ENCODE measurements at regions not wholly inside any gene's neighbourhood (a gene's known extent, or its start where the extent isn't known, plus 50 kb on each side); places are given as distances from the start of the nearest gene placed in this dataset.
A peak's percentile ranks its signal among the peaks of the same experiment; 100 is the strongest.
"Not testable (repeated sequence)": the region's sequence is repeated elsewhere in the genome, so short reads cannot be mapped to it uniquely, and the experiment has no call there.

GRCh38 chr2:120626566-120626965 is 109.1 kb upstream of the GLI2 start:
- DNase-seq (ENCODE audit: low read depth) = no peak

- no peak for DNase-seq (ENCODE audit: low read depth)
Measured at GRCh38 chr2:120628248-120628647, 107.4 kb upstream of the GLI2 start.

DNA sequence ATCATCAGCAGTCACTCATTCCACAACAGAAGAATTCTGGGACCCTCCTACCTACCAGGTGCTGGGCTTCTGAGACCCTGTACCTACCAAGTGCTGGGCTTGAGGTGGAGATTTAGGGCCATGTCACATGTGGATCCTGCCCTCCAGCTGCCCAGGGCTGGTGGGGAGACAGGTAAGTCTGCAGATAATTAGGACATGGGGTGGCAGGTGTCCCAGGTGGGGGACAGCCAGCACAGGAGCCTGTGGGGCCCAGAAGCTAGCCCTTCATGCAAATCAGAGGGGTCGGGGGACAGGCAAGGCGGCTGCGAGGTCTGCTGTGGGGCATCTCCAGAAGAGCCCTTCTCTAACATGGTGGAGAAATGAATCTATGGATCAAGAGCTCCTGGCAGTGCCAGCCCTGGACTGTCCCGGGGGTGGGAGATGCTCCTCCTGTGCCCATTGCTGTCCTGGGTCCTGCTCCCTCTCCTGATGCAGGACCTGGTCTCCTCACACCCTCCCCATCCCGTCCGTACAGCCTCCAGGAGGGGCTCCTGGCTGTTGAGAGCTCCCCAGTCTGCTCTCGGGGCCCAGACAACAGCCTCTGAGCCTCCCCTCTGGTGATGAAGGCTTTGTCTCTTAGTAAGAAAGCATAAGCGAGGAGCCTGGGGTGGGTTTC is 106.3 kb upstream of the GLI2 start:
- DNase-seq (ENCODE audit: low read depth) = no peak

DNA sequence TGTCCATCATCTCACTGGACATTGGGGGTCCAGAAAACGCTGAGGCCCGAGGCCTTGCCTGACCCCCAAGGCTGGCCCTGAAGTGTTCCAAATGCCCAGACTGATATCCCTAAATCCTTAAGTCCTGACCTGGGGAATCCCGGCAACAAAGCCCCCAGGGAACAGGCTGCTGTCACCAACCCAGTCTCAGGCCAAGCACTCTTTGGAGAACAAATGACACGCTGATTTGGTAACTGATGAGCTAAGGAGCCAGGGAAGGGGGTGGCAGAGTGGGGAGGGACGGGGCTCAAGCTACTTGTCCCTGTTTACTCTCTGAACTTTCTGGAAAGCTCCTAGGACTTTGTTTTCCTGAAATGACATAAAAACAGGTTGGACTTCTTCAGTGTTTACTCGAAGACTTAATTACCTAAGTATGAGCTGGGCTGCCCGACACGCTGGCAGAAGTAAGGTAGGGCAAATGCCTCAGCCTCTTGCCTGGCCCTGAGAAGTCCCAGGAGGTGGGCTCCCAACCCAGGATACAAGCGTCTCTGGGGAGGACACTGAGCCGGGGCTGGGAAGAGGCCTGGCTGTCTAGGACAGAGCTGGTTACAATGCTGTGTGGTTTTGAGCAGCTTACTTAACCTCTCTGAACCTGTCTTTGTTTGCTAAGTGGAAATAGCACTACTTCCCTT is 105.5 kb upstream of the GLI2 start:
- DNase-seq (ENCODE audit: low read depth) = no peak

GRCh38 chr2:120631236-120631635 is 104.4 kb upstream of the GLI2 start:
- DNase-seq (ENCODE audit: low read depth) = no peak

DNA sequence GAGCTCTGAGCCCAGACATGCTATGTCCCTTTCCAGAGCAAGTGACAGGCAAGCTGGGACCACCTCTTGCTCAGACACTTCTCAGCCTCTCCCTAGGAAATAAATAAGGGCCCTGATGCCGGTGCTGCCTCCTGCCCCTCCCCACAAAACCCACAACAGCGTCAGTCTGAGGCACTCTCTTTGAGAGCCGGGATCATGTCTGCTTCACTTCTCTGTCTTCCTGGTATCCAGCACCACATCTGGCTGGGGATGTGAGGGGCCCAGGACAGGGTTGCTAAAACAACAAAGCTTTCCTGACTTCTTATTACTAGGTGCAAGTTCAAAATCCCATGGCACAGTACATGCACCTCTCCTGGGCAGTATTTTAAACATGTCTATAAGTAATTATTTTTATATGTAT is 103.9 kb upstream of the GLI2 start:
- no peak for DNase-seq (ENCODE audit: low read depth)

DNA sequence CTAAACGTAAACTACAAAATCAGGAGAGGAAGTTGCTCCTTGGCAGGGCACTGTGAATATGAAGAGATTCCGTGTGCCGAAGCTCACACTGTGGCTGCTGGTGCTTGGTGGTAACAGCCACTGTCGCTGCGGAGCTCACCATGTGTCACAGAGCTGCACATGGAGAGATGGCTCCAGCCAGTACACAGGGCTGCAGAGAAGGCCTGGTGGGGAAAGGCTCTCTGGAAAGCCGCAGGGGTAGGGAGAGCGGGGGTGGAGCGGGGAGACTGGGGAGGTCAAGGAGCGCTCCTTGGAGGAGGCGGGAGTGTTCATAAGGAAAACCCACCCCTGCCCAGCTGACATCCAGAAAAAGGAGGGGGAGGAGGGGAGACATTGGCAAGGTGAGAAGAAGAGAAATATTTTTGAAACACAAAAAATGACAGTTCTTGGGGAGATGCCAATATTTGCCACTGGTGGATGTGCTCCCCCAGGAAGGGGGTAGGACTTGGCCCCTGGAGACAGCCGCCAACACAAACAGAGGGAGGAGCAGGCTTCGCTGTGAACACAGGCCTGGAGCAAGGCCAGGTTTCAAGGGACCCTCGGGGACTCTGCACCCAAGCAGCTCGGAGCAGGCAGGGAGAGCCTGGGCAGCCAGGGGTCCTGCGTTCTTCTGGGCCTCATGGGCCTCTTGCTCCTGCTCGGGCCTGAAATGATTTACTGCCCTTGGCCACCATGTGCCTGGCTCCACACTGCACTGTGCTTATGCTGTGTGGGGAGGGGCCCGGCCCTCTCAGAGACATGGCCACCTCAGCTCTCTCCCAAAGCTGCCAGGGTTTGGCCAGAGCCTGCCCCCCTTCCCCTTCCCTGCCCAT is 102.6 kb upstream of the GLI2 start:
- no peak for DNase-seq (ENCODE audit: low read depth)

- no peak for DNase-seq (ENCODE audit: low read depth)
Measured at GRCh38 chr2:120634533-120634932, 101.1 kb upstream of the GLI2 start.

- DNase-seq (ENCODE audit: low read depth) = no peak
Measured at GRCh38 chr2:120635146-120635545, 100.5 kb upstream of the GLI2 start.

DNA sequence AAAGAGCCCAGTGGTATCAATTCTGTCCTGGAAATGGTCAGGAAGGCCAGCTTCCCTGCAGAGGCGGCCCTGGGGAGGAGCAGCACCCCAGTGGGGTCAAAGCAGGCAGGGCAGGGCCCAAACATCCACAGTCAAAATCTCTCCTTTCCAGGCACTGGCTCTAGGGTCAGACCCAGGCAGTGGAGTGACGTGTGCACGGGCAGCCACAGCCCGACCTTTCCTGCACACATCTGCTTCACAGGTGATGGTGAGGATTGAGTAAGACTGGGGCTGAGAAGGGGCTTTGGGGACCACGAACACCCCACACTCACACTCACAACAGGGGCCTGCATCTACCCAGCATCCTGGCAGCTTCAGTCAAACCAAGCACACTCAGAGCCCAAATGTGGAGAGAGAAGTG is 97.8 kb upstream of the GLI2 start:
- no peak for DNase-seq (ENCODE audit: low read depth)

GRCh38 chr2:120638450-120638849 is 97.2 kb upstream of the GLI2 start:
- DNase-seq (ENCODE audit: low read depth) = no peak

GRCh38 chr2:120641366-120641771 is 94.3 kb upstream of the GLI2 start:
- DNase-seq (ENCODE audit: low read depth) = peak; percentile 73

DNA sequence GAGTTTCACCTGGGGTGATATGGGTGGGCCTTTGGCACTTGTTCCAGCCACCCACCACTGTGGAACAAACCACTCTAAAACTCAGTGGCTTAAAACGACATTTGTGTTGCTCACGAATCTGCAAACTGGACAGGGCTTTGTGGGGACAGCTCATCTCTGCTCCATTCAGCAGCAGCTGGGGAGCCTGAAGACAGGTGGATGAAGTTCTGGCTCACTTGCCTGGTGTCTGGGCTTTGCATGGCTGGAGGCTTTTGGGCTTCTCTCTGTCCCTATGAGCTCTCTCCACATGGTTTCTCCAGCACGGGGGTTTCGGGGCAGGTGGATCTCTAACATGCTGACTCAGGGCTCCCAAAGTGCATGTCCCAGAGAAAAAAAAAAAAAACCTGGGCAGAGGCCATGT is 93.0 kb upstream of the GLI2 start:
- no peak for DNase-seq (ENCODE audit: low read depth)

- DNase-seq (ENCODE audit: low read depth) = no peak
Measured at GRCh38 chr2:120646994-120647393, 88.7 kb upstream of the GLI2 start.

DNA sequence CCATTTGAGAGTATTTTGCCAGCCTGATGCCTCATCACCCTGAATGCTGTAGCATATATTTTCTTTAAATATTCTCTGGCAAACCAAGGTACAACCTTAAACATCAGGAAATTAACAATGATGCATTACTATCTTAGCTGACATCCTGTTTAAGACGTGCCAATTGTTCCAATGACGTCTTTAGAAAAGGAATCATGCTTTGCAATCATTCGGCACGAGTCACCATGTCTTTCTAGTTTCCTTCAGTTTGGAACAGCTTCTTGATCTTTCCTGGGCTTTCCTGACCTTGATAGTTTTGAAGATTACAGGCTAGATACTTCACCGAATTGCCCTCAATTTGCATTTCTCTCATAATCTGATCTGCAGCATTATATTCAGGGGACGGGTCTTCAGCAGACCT is 88.2 kb upstream of the GLI2 start:
- peak; percentile 52 for DNase-seq (ENCODE audit: low read depth)

- not testable (repeated sequence) for DNase-seq (ENCODE audit: low read depth)
Measured at GRCh38 chr2:120649381-120649780, 86.3 kb upstream of the GLI2 start.

DNA sequence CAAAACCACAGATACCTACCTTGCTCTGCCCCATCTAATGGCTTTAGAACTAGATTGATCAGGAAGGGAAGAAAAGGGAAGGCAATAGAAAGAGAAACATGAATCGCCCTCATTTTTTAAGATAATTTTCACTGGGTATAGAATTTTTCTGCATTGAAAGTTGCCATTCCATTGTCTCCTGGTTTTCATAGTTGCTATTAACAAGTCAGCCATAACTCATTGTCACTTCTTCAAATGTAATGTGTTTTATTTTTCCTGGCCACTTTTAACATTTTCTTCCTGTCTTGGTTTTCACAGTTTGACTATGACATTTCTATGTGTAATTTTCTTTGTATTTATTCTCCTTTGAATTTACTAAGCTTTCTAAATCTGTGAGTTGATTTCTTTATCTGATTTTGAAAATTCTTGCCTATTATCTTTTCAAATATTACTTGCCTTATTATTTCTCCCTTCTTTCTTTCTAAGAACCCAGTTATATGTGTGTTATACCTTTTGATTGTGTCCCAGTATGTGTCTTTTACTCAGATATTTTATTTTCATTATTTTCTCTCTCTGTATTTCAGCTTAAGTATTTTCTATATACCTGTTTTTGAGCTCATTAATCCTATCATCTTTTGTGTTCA is 85.5 kb upstream of the GLI2 start:
- no peak for DNase-seq (ENCODE audit: low read depth)

- DNase-seq (ENCODE audit: low read depth) = no peak
Measured at GRCh38 chr2:120651818-120652217, 83.8 kb upstream of the GLI2 start.

DNA sequence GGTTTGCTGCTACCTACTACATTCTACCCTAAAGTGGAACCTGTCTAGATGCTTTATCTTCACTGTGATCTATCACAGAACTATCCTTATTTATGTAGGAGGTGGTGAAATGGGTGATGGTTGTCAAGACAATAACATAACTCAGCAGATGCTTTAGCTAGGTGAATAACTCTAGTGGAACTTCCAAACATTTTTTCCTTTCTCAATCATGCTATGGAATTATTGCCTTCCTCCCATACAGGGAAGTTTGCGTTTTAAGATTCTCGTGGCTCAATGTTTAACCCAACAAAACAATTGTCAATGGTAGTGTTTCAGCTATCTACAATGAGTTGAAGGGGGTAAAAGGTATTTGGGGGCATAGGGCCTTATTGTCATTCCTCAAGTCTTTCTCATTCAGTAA is 82.6 kb upstream of the GLI2 start:
- DNase-seq (ENCODE audit: low read depth) = no peak

- no peak for DNase-seq (ENCODE audit: low read depth)
Measured at GRCh38 chr2:120653871-120654270, 81.8 kb upstream of the GLI2 start.

DNA sequence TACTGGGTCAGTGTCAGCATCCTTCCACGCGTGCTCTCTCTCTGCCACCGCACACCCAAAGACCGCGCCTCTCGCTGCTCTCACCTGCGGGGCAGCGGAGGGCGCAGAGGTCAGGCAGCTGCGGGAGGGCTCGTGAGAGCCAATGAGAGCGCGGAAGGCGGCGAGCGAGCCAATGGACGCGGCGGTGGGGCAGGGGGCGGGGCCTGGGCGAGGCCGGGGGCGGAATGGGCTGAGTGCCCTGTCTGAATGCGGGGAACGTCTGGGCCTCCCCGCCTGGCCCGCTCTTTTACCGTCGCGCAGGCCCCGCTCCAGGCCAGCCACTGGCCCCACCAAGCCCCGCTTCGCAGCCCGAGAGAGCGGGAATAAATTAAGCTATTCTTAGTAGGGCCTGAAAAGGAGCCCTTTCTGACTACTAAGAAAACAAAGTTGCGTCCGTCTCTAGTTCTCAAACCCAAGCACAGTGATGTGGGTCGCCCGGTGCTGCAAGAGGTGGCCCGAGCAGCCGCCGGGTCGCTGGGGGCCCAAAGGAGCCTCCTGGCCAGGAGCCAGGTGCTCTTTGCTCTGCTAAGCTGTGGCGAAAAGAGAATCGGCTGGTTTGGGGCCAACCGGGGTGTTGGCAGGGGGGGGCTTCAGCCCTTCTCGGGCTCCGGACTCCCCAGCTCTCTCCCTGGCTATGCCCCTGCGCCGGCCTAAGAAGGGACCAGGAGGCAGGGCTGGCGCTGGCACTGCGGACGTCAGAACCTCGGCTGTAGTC is 81.1 kb upstream of the GLI2 start:
- DNase-seq (ENCODE audit: low read depth) = no peak

All from fibroblast of gingiva (primary cell).